Endothelial cell of umbilical vein (primary cell): ENCODE measurements at regions not wholly inside any gene's neighbourhood (a gene's known extent, or its start where the extent isn't known, plus 50 kb on each side); places are given as distances from the start of the nearest gene placed in this dataset.

Experiments used
- BruUV-seq: library from RNA; stranded (reverse); fragments of 400-500 nt; replicated peaks from 2 replicates; lab custom pipeline; 2021; lab: Mats Ljungman, UMichigan
- CTCF ChIA-PET: fragments of 300-600, 350-600 bp; sonication (Branson Sonifier 250); formaldehyde crosslinking; loops from one replicate; lab custom pipeline; 2021; ENCODE audit warnings: antibody characterized with exemption, inconsistent platforms; lab: Charles Lee
- POLR2A ChIA-PET: fragments of 300-600, 350-600 bp; sonication (Branson Sonifier 250); formaldehyde crosslinking; loops from one replicate; lab custom pipeline; 2021; ENCODE audit warnings: antibody characterized with exemption, inconsistent platforms; lab: Charles Lee
- DNase-seq: peaks from one replicate; pipeline ENCODE4 v3.0.0-alpha.2; 2011; ENCODE audit warnings: low read depth, low spot score
- FAIRE-seq: peaks from 2 replicates; lab custom pipeline; 2011; peaks lifted over from hg19 to GRCh38; lab: Jason Lieb, UNC
- H2AFZ ChIP-seq: 2 replicates; pipeline ENCODE4 v1.6.0; 2012; ENCODE audit warnings: low read depth, low read length, control low read depth, inconsistent platforms
- H3K27ac ChIP-seq: 2 replicates; pipeline ENCODE4 v1.5.1; 2011; ENCODE audit warnings: low read depth, mild to moderate bottlenecking, control low read depth, low read length, moderate library complexity; ENCODE audit not compliant: insufficient read depth
- H3K27me3 ChIP-seq, 2 experiments: 2 replicates each; pipeline versions ENCODE4 v1.6.0 to v1.6.1; 2011; ENCODE audit warnings: low read length in 2 of 2, mixed read lengths in 1 of 2; ENCODE audit not compliant: control insufficient read depth in 2 of 2, insufficient read depth in 2 of 2
- H3K36me3 ChIP-seq, 2 experiments: 2 replicates in 1 of 2; 3 replicates in 1 of 2; pipeline ENCODE4 v1.5.1; 2011; ENCODE audit warnings: low read length in 2 of 2, mild to moderate bottlenecking in 1 of 2, moderate library complexity in 1 of 2; ENCODE audit not compliant: control insufficient read depth in 2 of 2, insufficient read depth in 2 of 2; ENCODE audit errors: extremely low read depth in 1 of 2
- H3K4me1 ChIP-seq: 3 replicates; pipeline ENCODE4 v1.5.1; 2011; ENCODE audit warnings: mild to moderate bottlenecking, low read length; ENCODE audit not compliant: control insufficient read depth, insufficient read depth; ENCODE audit errors: extremely low read depth
- H3K4me2 ChIP-seq: 2 replicates; pipeline ENCODE4 v1.6.1; 2011; ENCODE audit warnings: low read length, control low read depth, mixed read lengths; ENCODE audit not compliant: insufficient read depth
- H3K4me3 ChIP-seq, 3 experiments: fragments of 200-600 bp in 1 of 3; sonication (generic), shearing (Covaris generic) in 1 of 3; replicated peaks in 1 of 3; 2 replicates each; pipeline ENCODE4 v1.5.1; 2011 to 2016; ENCODE audit warnings: control low read depth in 3 of 3, low read length in 3 of 3, mild to moderate bottlenecking in 2 of 3, inconsistent platforms in 1 of 3, low read depth in 1 of 3, moderate library complexity in 1 of 3; ENCODE audit not compliant: insufficient read depth in 1 of 3
- H3K79me2 ChIP-seq: 2 replicates; pipeline ENCODE4 v1.6.0; 2012; ENCODE audit warnings: low read length, inconsistent platforms; ENCODE audit not compliant: control insufficient read depth, insufficient read depth
- H3K9ac ChIP-seq: replicated peaks from 2 replicates; pipeline ENCODE3; 2011; ENCODE audit warnings: low read length, control low read depth; ENCODE audit not compliant: insufficient read depth; ENCODE audit errors: extremely low read depth
- H3K9me1 ChIP-seq: replicated peaks from 3 replicates; pipeline ENCODE4 v1.6.0; 2011; ENCODE audit warnings: mild to moderate bottlenecking, low read length; ENCODE audit not compliant: control insufficient read depth, insufficient read depth; ENCODE audit errors: extremely low read depth
- H3K9me3 ChIP-seq: replicated peaks from 2 replicates; pipeline ENCODE4 v1.5.1; 2012; ENCODE audit warnings: low read length, inconsistent platforms; ENCODE audit not compliant: control insufficient read depth, insufficient read depth
- H4K20me1 ChIP-seq: replicated peaks from 2 replicates; pipeline ENCODE3; 2011; ENCODE audit warnings: mild to moderate bottlenecking, low read length; ENCODE audit not compliant: control insufficient read depth, insufficient read depth; ENCODE audit errors: extremely low read depth
- CTCF ChIP-seq, 2 donors: IDR thresholded peaks; 1 replicate in 1 of 2; 2 replicates in 1 of 2; pipeline ENCODE4 v1.5.1; 2011; ENCODE audit warnings: low read length in 2 of 2, mild to moderate bottlenecking in 2 of 2, moderate library complexity in 2 of 2, control low read depth in 1 of 2, inconsistent platforms in 1 of 2, low read depth in 1 of 2; ENCODE audit not compliant: insufficient read depth in 1 of 2; ENCODE audit errors: extremely low read depth in 1 of 2
- EZH2 ChIP-seq: IDR thresholded peaks from 2 replicates; pipeline ENCODE4 v1.6.1; 2012; ENCODE audit warnings: borderline replicate concordance, low read depth, mild to moderate bottlenecking, moderate library complexity, low read length, inconsistent platforms; ENCODE audit not compliant: severe bottlenecking
- FOS ChIP-seq: IDR thresholded peaks from 2 replicates; pipeline ENCODE4 v1.6.1; 2011; ENCODE audit warnings: mild to moderate bottlenecking, low read length, moderate library complexity, borderline replicate concordance; ENCODE audit not compliant: insufficient read depth
- GATA2 ChIP-seq: IDR thresholded peaks from 2 replicates; pipeline ENCODE4 v1.7.0; 2011; ENCODE audit warnings: low read depth, mild to moderate bottlenecking, moderate library complexity, mixed read lengths, low read length; ENCODE audit not compliant: insufficient read length, insufficient read depth
- JUN ChIP-seq: IDR thresholded peaks from 2 replicates; pipeline ENCODE4 v1.6.1; 2011; ENCODE audit warnings: borderline replicate concordance, low read depth; ENCODE audit not compliant: insufficient read length, insufficient read depth
- MAX ChIP-seq: IDR thresholded peaks from 2 replicates; pipeline ENCODE4 v1.6.1; 2011; ENCODE audit not compliant: insufficient read depth, insufficient read length
- MYC ChIP-seq: IDR thresholded peaks from one replicate; pipeline ENCODE4 v1.6.1; 2011; ENCODE audit warnings: mild to moderate bottlenecking, low read depth, low read length
- POLR2A ChIP-seq: IDR thresholded peaks from 2 replicates; pipeline ENCODE4 v1.6.1; 2012; ENCODE audit warnings: low read depth, mild to moderate bottlenecking, control low read depth, low read length
- POLR2AphosphoS5 ChIP-seq: IDR thresholded peaks from 2 replicates; pipeline ENCODE4 v1.6.1; 2012; ENCODE audit warnings: low read depth, mild to moderate bottlenecking, control low read depth, low read length, moderate library complexity; ENCODE audit not compliant: insufficient read depth
- dilution Hi-C: fragments of 300-500 bp; cut with MboI; formaldehyde crosslinking; loops from one replicate; pipeline ENCODE4 v1.15.0; 2019; ENCODE audit warnings: low sequenced_read_pairs; ENCODE audit not compliant: extremely low pct_ligation_motif_present
- intact Hi-C: fragments of 100-400 bp; cut with micrococcal nuclease; formaldehyde crosslinking; loops from one replicate; pipeline ENCODE4 v1.10.0; 2022

DNA sequence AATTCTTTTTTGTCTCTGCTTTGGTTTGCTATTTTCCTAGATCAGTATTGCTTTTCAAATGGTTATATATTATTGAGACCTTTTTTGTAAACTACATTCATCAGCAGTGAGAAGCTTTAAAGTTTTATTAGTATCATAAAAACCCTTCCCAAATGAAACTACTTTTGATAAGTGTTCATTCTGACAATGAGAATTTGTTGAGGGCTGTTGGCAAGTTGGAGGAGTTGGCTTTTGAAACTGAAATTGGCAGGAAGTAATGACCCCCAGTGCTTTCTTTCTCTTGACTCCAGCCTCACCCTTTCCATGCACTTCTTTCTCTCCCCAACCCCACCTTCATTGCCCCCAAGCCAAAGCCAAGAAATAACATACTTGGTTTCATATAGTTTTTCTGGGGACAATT, 113.8 kb downstream of the ZIC5 start:
- CTCF ChIA-PET = interaction anchor here (1.0 kb wide), 1 partner anchor 10 kb away, joined by 4 read pairs; no protein-coding TSS in a partner anchor

More for the DNA sequence above, 113.8 kb downstream of the ZIC5 start:
- no peaks in the 10 kb centered on the region for H3K4me1 ChIP-seq
- H4K20me1 ChIP-seq = no peaks in the 10 kb centered on the region
- H2AFZ ChIP-seq = no peak overlapping the region
- peaks cover 3 to 8% of the 10 kb centered on the region in 2 experiments for H3K27me3 ChIP-seq
- H3K27ac ChIP-seq = no peak overlapping the region
- no peaks in the 10 kb centered on the region for H3K9me1 ChIP-seq
- H3K36me3 ChIP-seq = no peaks in the 10 kb centered on the region
- TF ChIP-seq JUN (no peak), POLR2A (no peak), CTCF (IDR thresholded peaks at IDR 0.05; ENCODE audit: extremely low read depth in 1 of 2, insufficient read depth in 1 of 2, low read depth in 1 of 2, low read length in 2 of 2) (no peak), POLR2AphosphoS5 (no peak), MYC (no peak), FOS (no peak), EZH2 (no peak), GATA2 (no peak), MAX (no peak)
- intact Hi-C loops = no loop called here
- BruUV-seq = no TSS peak
- H3K9ac ChIP-seq = no peak overlapping the region
- no peak for FAIRE-seq
- no peaks in the 10 kb centered on the region for H3K9me3 ChIP-seq
- H3K79me2 ChIP-seq = no peaks in the 10 kb centered on the region
- no peak overlapping the region for H3K4me2 ChIP-seq
- POLR2A ChIA-PET = no interaction called here
- H3K4me3 ChIP-seq = no peak overlapping the region
- dilution Hi-C loops = no loop called here
- no peak for DNase-seq
